Hematopoietic multipotent progenitor cell treated with erythropoietin and hydrocortisone succinate and interleukin-3 and kit ligand, for 6 days (in vitro differentiated cells): ENCODE measurements at regions not wholly inside any gene's neighbourhood (a gene's known extent, or its start where the extent isn't known, plus 50 kb on each side); places are given as distances from the start of the nearest gene placed in this dataset.

Experiments
- DNase-seq: peaks from one replicate; pipeline ENCODE4 v3.0.0-alpha.2; 2015

GRCh38 chr21:20613654-20614053, 384.6 kb upstream of the NCAM2 start:
- no peak for DNase-seq

- no peak for DNase-seq
Measured at GRCh38 chr21:20617130-20617529, 381.1 kb upstream of the NCAM2 start.

- DNase-seq = no peak
Measured at GRCh38 chr21:20618878-20619277, 379.3 kb upstream of the NCAM2 start.

- DNase-seq = no peak
Measured at GRCh38 chr21:20627594-20627993, 370.6 kb upstream of the NCAM2 start.

GRCh38 chr21:20631633-20632032, 366.6 kb upstream of the NCAM2 start:
- DNase-seq = no peak

GRCh38 chr21:20639026-20639425, 359.2 kb upstream of the NCAM2 start:
- no peak for DNase-seq

- no peak for DNase-seq
Measured at GRCh38 chr21:20641241-20641640, 357.0 kb upstream of the NCAM2 start.

GRCh38 chr21:20642681-20643080, 355.5 kb upstream of the NCAM2 start:
- DNase-seq = no peak

- no peak for DNase-seq
Measured at GRCh38 chr21:20644552-20644951, 353.7 kb upstream of the NCAM2 start.

- DNase-seq = no peak
Measured at GRCh38 chr21:20645344-20645743, 352.9 kb upstream of the NCAM2 start.

- DNase-seq = no peak
Measured at GRCh38 chr21:20646431-20647165, 351.6 kb upstream of the NCAM2 start.

GRCh38 chr21:20647607-20648006, 350.6 kb upstream of the NCAM2 start:
- no peak for DNase-seq

- no peak for DNase-seq
Measured at GRCh38 chr21:20649231-20649630, 349.0 kb upstream of the NCAM2 start.

GRCh38 chr21:20652846-20653245, 345.4 kb upstream of the NCAM2 start:
- DNase-seq = no peak

GRCh38 chr21:20661246-20661645, 337.0 kb upstream of the NCAM2 start:
- DNase-seq = no peak

- DNase-seq = no peak
Measured at GRCh38 chr21:20661745-20662422, 336.3 kb upstream of the NCAM2 start.

GRCh38 chr21:20662514-20662913, 335.7 kb upstream of the NCAM2 start:
- DNase-seq = no peak

GRCh38 chr21:20667931-20668330, 330.3 kb upstream of the NCAM2 start:
- DNase-seq = no peak

- no peak for DNase-seq
Measured at GRCh38 chr21:20685475-20685874, 312.7 kb upstream of the NCAM2 start.

GRCh38 chr21:20698585-20698984, 299.6 kb upstream of the NCAM2 start:
- DNase-seq = no peak

- no peak for DNase-seq
Measured at GRCh38 chr21:20701235-20701634, 297.0 kb upstream of the NCAM2 start.

GRCh38 chr21:20703112-20703767, 295.0 kb upstream of the NCAM2 start:
- DNase-seq = no peak

- no peak for DNase-seq
Measured at GRCh38 chr21:20720623-20721022, 277.6 kb upstream of the NCAM2 start.

GRCh38 chr21:20721151-20721550, 277.1 kb upstream of the NCAM2 start:
- no peak for DNase-seq
